Neuronal stem cell (in vitro differentiated cells): ENCODE measurements at regions not wholly inside any gene's neighbourhood (a gene's known extent, or its start where the extent isn't known, plus 50 kb on each side); places are given as distances from the start of the nearest gene placed in this dataset.

ENCODE experiments used
- DNase-seq: peaks from one replicate; pipeline ENCODE4 v3.0.0-alpha.2; 2013; ENCODE audit warnings: low spot score
- H2AFZ ChIP-seq: one replicate; pipeline ENCODE4 v1.6.1; 2013; ENCODE audit warnings: mild to moderate bottlenecking, low read length, inconsistent platforms
- H2AK5ac ChIP-seq: 2 replicates; pipeline ENCODE4 v1.6.1; 2013; ENCODE audit warnings: low read depth, mild to moderate bottlenecking, inconsistent platforms, low read length, moderate library complexity, mixed read lengths
- H2BK120ac ChIP-seq: 2 replicates; pipeline ENCODE4 v1.6.1; 2013; ENCODE audit warnings: low read depth, mild to moderate bottlenecking, inconsistent platforms, low read length, moderate library complexity, mixed read lengths
- H2BK12ac ChIP-seq: one replicate; pipeline ENCODE4 v1.6.1; 2013; ENCODE audit warnings: low read length, inconsistent platforms
- H2BK15ac ChIP-seq: 2 replicates; pipeline ENCODE4 v1.6.1; 2013; ENCODE audit warnings: mild to moderate bottlenecking, low read length, inconsistent platforms, mixed read lengths
- H2BK5ac ChIP-seq: one replicate; pipeline ENCODE4 v1.6.1; 2013; ENCODE audit warnings: inconsistent platforms, mild to moderate bottlenecking, low read length, moderate library complexity
- H3K14ac ChIP-seq: one replicate; pipeline ENCODE4 v1.6.1; 2013; ENCODE audit warnings: low read length, inconsistent platforms
- H3K18ac ChIP-seq: 2 replicates; pipeline ENCODE4 v1.6.1; 2013; ENCODE audit warnings: low read length, inconsistent platforms
- H3K23ac ChIP-seq: 2 replicates; pipeline ENCODE4 v1.6.1; 2013; ENCODE audit warnings: low read depth, mild to moderate bottlenecking, mixed read lengths, low read length, inconsistent platforms; ENCODE audit not compliant: poor library complexity
- H3K27ac ChIP-seq: replicated peaks from 3 replicates; pipeline ENCODE4 v1.5.1; 2013; ENCODE audit warnings: low read length, inconsistent platforms
- H3K27me3 ChIP-seq, 3 experiments: 2 replicates each; pipeline ENCODE4 v1.6.1; 2013; ENCODE audit warnings: low read length in 3 of 3, mild to moderate bottlenecking in 2 of 3, inconsistent platforms in 1 of 3, low read depth in 1 of 3, mixed read lengths in 1 of 3, moderate library complexity in 1 of 3; ENCODE audit not compliant: control insufficient read depth in 3 of 3, insufficient read depth in 3 of 3
- H3K36me3 ChIP-seq, 2 donors: replicated peaks in 1 of 2; 2 replicates each; pipeline ENCODE4 v1.6.1; 2013; ENCODE audit warnings: low read length in 2 of 2; ENCODE audit not compliant: control insufficient read depth in 2 of 2, insufficient read depth in 2 of 2
- H3K4ac ChIP-seq: 2 replicates; pipeline ENCODE4 v1.6.1; 2013; ENCODE audit warnings: inconsistent platforms, mild to moderate bottlenecking, low read length, moderate library complexity
- H3K4me1 ChIP-seq, 2 donors: 1 replicate in 1 of 2; 2 replicates in 1 of 2; pipeline ENCODE4 v1.6.1; 2013; ENCODE audit warnings: low read length in 2 of 2, low read depth in 1 of 2; ENCODE audit not compliant: control insufficient read depth in 2 of 2, insufficient read depth in 1 of 2
- H3K4me2 ChIP-seq: one replicate; pipeline ENCODE4 v1.6.1; 2013; ENCODE audit warnings: mild to moderate bottlenecking, low read length, inconsistent platforms; ENCODE audit not compliant: insufficient read depth, poor library complexity, severe bottlenecking
- H3K4me3 ChIP-seq, 2 donors: 2 replicates each; pipeline ENCODE4 v1.5.1; 2013; ENCODE audit warnings: low read length in 2 of 2, mild to moderate bottlenecking in 2 of 2, inconsistent platforms in 1 of 2, moderate library complexity in 1 of 2
- H3K79me1 ChIP-seq: one replicate; pipeline ENCODE4 v1.6.1; 2013; ENCODE audit warnings: low read depth, mild to moderate bottlenecking, inconsistent platforms, low read length, moderate library complexity
- H3K9ac ChIP-seq: one replicate; pipeline ENCODE4 v1.6.1; 2013; ENCODE audit warnings: mild to moderate bottlenecking, low read depth, low read length, inconsistent platforms; ENCODE audit not compliant: poor library complexity
- H3K9me3 ChIP-seq, 2 donors: replicated peaks in 1 of 2; 2 replicates each; pipeline versions ENCODE3 to v1.6.1; 2013; ENCODE audit warnings: low read length in 2 of 2, mild to moderate bottlenecking in 2 of 2, inconsistent platforms in 1 of 2, low read depth in 1 of 2, mixed read lengths in 1 of 2, moderate library complexity in 1 of 2; ENCODE audit not compliant: control insufficient read depth in 2 of 2, insufficient read depth in 1 of 2
- H4K8ac ChIP-seq: one replicate; pipeline ENCODE4 v1.6.1; 2013; ENCODE audit warnings: low read depth, mild to moderate bottlenecking, inconsistent platforms, low read length, moderate library complexity
- H4K91ac ChIP-seq: one replicate; pipeline ENCODE4 v1.6.1; 2013; ENCODE audit warnings: low read length, low read depth, mild to moderate bottlenecking, inconsistent platforms; ENCODE audit not compliant: poor library complexity
- WGBS, 2 donors: extraction: QIAGEN DNeasy Blood & Tissue Kit; methylation state at CpG; one replicate each; pipeline ENCODE4 v1.1.7; 2013; ENCODE audit warnings: missing lambda C conversion rate in 2 of 2, mixed read lengths in 1 of 2; ENCODE audit not compliant: insufficient read length in 2 of 2, insufficient replicate concordance in 1 of 2; ENCODE audit errors: extremely low coverage in 2 of 2; 5-methylcytosine and 5-hydroxymethylcytosine counted together

- H4K8ac ChIP-seq = no peak overlapping the region
- H3K18ac ChIP-seq = no peak overlapping the region
- no peak overlapping the region for H3K27ac ChIP-seq
- no peak overlapping the region for H2AK5ac ChIP-seq
- H3K79me1 ChIP-seq = no peaks in the 10 kb centered on the region
- no peaks in the 10 kb centered on the region for H3K9me3 ChIP-seq
- no peak overlapping the region for H2BK12ac ChIP-seq
- no peak overlapping the region for H4K91ac ChIP-seq
- H3K4me2 ChIP-seq = no peak overlapping the region
- H3K4ac ChIP-seq = no peak overlapping the region
- H3K27me3 ChIP-seq = no peaks in the 10 kb centered on the region
- H2BK120ac ChIP-seq = no peak overlapping the region
- no peaks in the 10 kb centered on the region for H3K36me3 ChIP-seq
- no peak overlapping the region for H2BK5ac ChIP-seq
- H3K14ac ChIP-seq = no peak overlapping the region
- no peak for DNase-seq
- H2BK15ac ChIP-seq = no peak overlapping the region
- no peak overlapping the region for H3K23ac ChIP-seq
- H3K4me3 ChIP-seq = no peak overlapping the region
- H2AFZ ChIP-seq = no peak overlapping the region
- no peaks in the 10 kb centered on the region for H3K4me1 ChIP-seq
- H3K9ac ChIP-seq = no peak overlapping the region
Observed at GRCh38 chr6:92201618-92202017, 1217.7 kb downstream of the EPHA7 start.

GRCh38 chr6:92196325-92196724, 1223.0 kb downstream of the EPHA7 start:
- no peaks in the 10 kb centered on the region for H3K79me1 ChIP-seq
- no peaks in the 10 kb centered on the region for H3K9me3 ChIP-seq
- H3K27me3 ChIP-seq = no peaks in the 10 kb centered on the region
- no peak overlapping the region for H4K8ac ChIP-seq
- no peak overlapping the region for H3K27ac ChIP-seq
- no peak overlapping the region for H2BK120ac ChIP-seq
- no peaks in the 10 kb centered on the region for H3K36me3 ChIP-seq
- no peak overlapping the region for H2AK5ac ChIP-seq
- no peak overlapping the region for H4K91ac ChIP-seq
- H3K4me2 ChIP-seq = no peak overlapping the region
- H3K18ac ChIP-seq = no peak overlapping the region
- H2BK15ac ChIP-seq = no peak overlapping the region
- H2BK12ac ChIP-seq = no peak overlapping the region
- H3K9ac ChIP-seq = no peak overlapping the region
- H3K4me3 ChIP-seq = no peak overlapping the region
- no peak overlapping the region for H2AFZ ChIP-seq
- H3K23ac ChIP-seq = no peak overlapping the region
- no peak overlapping the region for H2BK5ac ChIP-seq
- DNase-seq = no peak
- H3K4ac ChIP-seq = no peak overlapping the region
- no peak overlapping the region for H3K14ac ChIP-seq
- no peaks in the 10 kb centered on the region for H3K4me1 ChIP-seq
- no CpG with 5 or more reads among the region's 2 CpGs for WGBS, 2 donors

DNA sequence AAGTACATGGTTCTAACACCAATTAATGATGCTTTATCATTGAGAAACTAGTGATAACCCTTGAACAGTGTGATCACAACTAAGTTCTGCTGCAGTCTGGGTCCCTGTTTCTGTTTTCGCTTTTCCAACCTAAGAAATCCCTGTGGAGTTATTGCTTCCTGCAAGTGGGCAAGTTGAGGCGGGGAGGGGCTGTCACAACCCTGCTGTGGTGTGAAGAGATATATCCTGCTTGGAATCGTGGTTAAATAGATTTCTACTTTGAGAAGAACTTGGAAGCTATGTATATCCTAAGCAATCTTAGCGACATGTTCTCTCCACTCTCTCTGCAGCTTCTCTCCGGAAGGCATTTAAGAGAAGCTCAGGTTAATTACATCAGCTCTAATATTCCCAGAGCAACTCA, 1223.6 kb downstream of the EPHA7 start:
- no peak overlapping the region for H4K8ac ChIP-seq
- H3K4me1 ChIP-seq = no peaks in the 10 kb centered on the region
- no peak overlapping the region for H2BK12ac ChIP-seq
- no peak overlapping the region for H2BK15ac ChIP-seq
- H2BK120ac ChIP-seq = no peak overlapping the region
- no peak overlapping the region for H3K18ac ChIP-seq
- no peak overlapping the region for H2AFZ ChIP-seq
- H3K9ac ChIP-seq = no peak overlapping the region
- H4K91ac ChIP-seq = no peak overlapping the region
- H3K23ac ChIP-seq = no peak overlapping the region
- H3K4ac ChIP-seq = no peak overlapping the region
- H3K79me1 ChIP-seq = no peaks in the 10 kb centered on the region
- no peak overlapping the region for H2AK5ac ChIP-seq
- H3K9me3 ChIP-seq = no peaks in the 10 kb centered on the region
- no CpG with 5 or more reads among the region's 5 CpGs for WGBS, 2 donors
- no peaks in the 10 kb centered on the region for H3K36me3 ChIP-seq
- no peak overlapping the region for H3K27ac ChIP-seq
- DNase-seq = no peak
- no peak overlapping the region for H3K4me2 ChIP-seq
- H3K4me3 ChIP-seq = no peak overlapping the region
- no peaks in the 10 kb centered on the region for H3K27me3 ChIP-seq
- H3K14ac ChIP-seq = no peak overlapping the region
- H2BK5ac ChIP-seq = no peak overlapping the region

- Histone ChIP-seq H3K9ac (no peak overlapping the region), H3K4me1 (no peaks in the 10 kb centered on the region), H2BK5ac (no peak overlapping the region), H3K79me1 (no peaks in the 10 kb centered on the region), H3K14ac (no peak overlapping the region), H3K18ac (no peak overlapping the region), H4K91ac (no peak overlapping the region), H3K9me3 (no peaks in the 10 kb centered on the region), H3K36me3 (no peaks in the 10 kb centered on the region), H2AFZ (no peak overlapping the region), H2BK120ac (no peak overlapping the region), H2AK5ac (no peak overlapping the region), H2BK15ac (no peak overlapping the region), H2BK12ac (no peak overlapping the region), H3K4me3 (no peak overlapping the region), H3K27ac (no peak overlapping the region), H4K8ac (no peak overlapping the region), H3K4me2 (no peak overlapping the region), H3K27me3 (no peaks in the 10 kb centered on the region), H3K4ac (no peak overlapping the region), H3K23ac (no peak overlapping the region)
- DNase-seq = no peak
- no CpG with 5 or more reads among the region's 1 CpG for WGBS, 2 donors
Observed at GRCh38 chr6:92188016-92188415, 1231.3 kb downstream of the EPHA7 start.
